Neural cell (in vitro differentiated cells): ENCODE measurements at regions not wholly inside any gene's neighbourhood (a gene's known extent, or its start where the extent isn't known, plus 50 kb on each side); places are given as distances from the start of the nearest gene placed in this dataset.

Experiments
- EP300 ChIP-seq: fragments of 450-650 bp; conservative IDR thresholded peaks from 2 replicates; pipeline ENCODE4 v1.6.1; 2014; ENCODE audit warnings: antibody characterized with exemption, mild to moderate bottlenecking, moderate library complexity; ENCODE audit not compliant: poor library complexity, severe bottlenecking
- EZH2 ChIP-seq: fragments of 200-600, 300-800 bp; shearing (Covaris generic), sonication (generic); IDR thresholded peaks from 2 replicates; pipeline ENCODE4 v1.6.1; 2014; ENCODE audit warnings: antibody characterized with exemption, low read length, borderline replicate concordance, mild to moderate bottlenecking; ENCODE audit not compliant: insufficient read depth, poor library complexity, severe bottlenecking
- MXI1 ChIP-seq: fragments of 450-650 bp; conservative IDR thresholded peaks from 2 replicates; pipeline ENCODE4 v1.6.1; 2014; ENCODE audit warnings: antibody characterized with exemption, mild to moderate bottlenecking; ENCODE audit not compliant: poor library complexity, severe bottlenecking
- POLR2AphosphoS5 ChIP-seq: IDR thresholded peaks from 2 replicates; pipeline ENCODE4 v1.6.1; 2012
- RAD21 ChIP-seq: fragments of 450-650 bp; conservative IDR thresholded peaks from 2 replicates; pipeline ENCODE4 v1.6.1; 2014; ENCODE audit warnings: antibody characterized with exemption, mild to moderate bottlenecking, moderate library complexity
- SMC3 ChIP-seq: fragments of 450-650 bp; conservative IDR thresholded peaks from 2 replicates; pipeline ENCODE4 v1.6.1; 2014; ENCODE audit warnings: antibody characterized with exemption, mild to moderate bottlenecking, moderate library complexity; ENCODE audit not compliant: poor library complexity
- TAF1 ChIP-seq: IDR thresholded peaks from 2 replicates; pipeline ENCODE4 v1.6.1; 2012; ENCODE audit warnings: low read depth
- TF ChIP-seq, protein P1 (sequence below): fragments of 450-650 bp; IDR thresholded peaks from 2 replicates; pipeline ENCODE4 v1.5.1; 2014; ENCODE audit warnings: antibody characterized with exemption, mild to moderate bottlenecking, moderate library complexity; ENCODE audit not compliant: poor library complexity, severe bottlenecking
- TF ChIP-seq, protein P2 (sequence below): IDR thresholded peaks from 2 replicates; pipeline ENCODE4 v1.6.1; 2012; ENCODE audit warnings: borderline replicate concordance

- TF ChIP-seq EZH2 (no peak), RAD21 (no peak), POLR2AphosphoS5 (no peak), TAF1 (no peak), EP300 (no peak), MXI1 (no peak), SMC3 (no peak)
- TF ChIP-seq, protein P1, sequence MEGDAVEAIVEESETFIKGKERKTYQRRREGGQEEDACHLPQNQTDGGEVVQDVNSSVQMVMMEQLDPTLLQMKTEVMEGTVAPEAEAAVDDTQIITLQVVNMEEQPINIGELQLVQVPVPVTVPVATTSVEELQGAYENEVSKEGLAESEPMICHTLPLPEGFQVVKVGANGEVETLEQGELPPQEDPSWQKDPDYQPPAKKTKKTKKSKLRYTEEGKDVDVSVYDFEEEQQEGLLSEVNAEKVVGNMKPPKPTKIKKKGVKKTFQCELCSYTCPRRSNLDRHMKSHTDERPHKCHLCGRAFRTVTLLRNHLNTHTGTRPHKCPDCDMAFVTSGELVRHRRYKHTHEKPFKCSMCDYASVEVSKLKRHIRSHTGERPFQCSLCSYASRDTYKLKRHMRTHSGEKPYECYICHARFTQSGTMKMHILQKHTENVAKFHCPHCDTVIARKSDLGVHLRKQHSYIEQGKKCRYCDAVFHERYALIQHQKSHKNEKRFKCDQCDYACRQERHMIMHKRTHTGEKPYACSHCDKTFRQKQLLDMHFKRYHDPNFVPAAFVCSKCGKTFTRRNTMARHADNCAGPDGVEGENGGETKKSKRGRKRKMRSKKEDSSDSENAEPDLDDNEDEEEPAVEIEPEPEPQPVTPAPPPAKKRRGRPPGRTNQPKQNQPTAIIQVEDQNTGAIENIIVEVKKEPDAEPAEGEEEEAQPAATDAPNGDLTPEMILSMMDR: no peak
- TF ChIP-seq, protein P2, sequence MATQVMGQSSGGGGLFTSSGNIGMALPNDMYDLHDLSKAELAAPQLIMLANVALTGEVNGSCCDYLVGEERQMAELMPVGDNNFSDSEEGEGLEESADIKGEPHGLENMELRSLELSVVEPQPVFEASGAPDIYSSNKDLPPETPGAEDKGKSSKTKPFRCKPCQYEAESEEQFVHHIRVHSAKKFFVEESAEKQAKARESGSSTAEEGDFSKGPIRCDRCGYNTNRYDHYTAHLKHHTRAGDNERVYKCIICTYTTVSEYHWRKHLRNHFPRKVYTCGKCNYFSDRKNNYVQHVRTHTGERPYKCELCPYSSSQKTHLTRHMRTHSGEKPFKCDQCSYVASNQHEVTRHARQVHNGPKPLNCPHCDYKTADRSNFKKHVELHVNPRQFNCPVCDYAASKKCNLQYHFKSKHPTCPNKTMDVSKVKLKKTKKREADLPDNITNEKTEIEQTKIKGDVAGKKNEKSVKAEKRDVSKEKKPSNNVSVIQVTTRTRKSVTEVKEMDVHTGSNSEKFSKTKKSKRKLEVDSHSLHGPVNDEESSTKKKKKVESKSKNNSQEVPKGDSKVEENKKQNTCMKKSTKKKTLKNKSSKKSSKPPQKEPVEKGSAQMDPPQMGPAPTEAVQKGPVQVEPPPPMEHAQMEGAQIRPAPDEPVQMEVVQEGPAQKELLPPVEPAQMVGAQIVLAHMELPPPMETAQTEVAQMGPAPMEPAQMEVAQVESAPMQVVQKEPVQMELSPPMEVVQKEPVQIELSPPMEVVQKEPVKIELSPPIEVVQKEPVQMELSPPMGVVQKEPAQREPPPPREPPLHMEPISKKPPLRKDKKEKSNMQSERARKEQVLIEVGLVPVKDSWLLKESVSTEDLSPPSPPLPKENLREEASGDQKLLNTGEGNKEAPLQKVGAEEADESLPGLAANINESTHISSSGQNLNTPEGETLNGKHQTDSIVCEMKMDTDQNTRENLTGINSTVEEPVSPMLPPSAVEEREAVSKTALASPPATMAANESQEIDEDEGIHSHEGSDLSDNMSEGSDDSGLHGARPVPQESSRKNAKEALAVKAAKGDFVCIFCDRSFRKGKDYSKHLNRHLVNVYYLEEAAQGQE: no peak
These were observed 281.6 kb downstream of the MBNL1 start for GRCh38 chr3:152550284-152550683.
